Adrenal gland (tissue), 9 donors: ENCODE measurements at regions not wholly inside any gene's neighbourhood (a gene's known extent, or its start where the extent isn't known, plus 50 kb on each side); places are given as distances from the start of the nearest gene placed in this dataset.

Experiments
- DNase-seq, 7 donors: peaks; one replicate each; pipeline ENCODE4 v3.0.0-alpha.2; 2019 to 2020
- H3K27ac ChIP-seq, 5 donors: fragments of 200-600 bp; sonication (generic) in 4 of 5; 1 replicate in 3 of 5; 2 replicates in 2 of 5; pipeline versions ENCODE4 v1.5.1 to v1.8.0; 2016 to 2020; ENCODE audit warnings: mild to moderate bottlenecking in 1 of 5
- H3K27me3 ChIP-seq: fragments of 200-600 bp; 2 replicates; pipeline ENCODE4 v1.8.0; 2021
- H3K36me3 ChIP-seq, 2 donors: fragments of 200-600 bp; replicated peaks in 1 of 2; 1 replicate in 1 of 2; 2 replicates in 1 of 2; pipeline versions ENCODE4 v1.5.1 to v1.8.0; 2018 to 2022
- H3K4me1 ChIP-seq, 2 donors: fragments of 200-600 bp; replicated peaks in 1 of 2; 1 replicate in 1 of 2; 2 replicates in 1 of 2; pipeline versions ENCODE4 v1.5.1 to v1.8.0; 2018 to 2021
- H3K4me3 ChIP-seq, 4 donors: fragments of 200-600 bp; sonication (generic) in 3 of 4; one replicate each; pipeline ENCODE4 v1.5.1; 2016 to 2018
- H3K9me3 ChIP-seq, 3 donors: fragments of 200-600 bp; sonication (generic) in 1 of 3; replicated peaks in 1 of 3; 1 replicate in 2 of 3; 2 replicates in 1 of 3; pipeline versions ENCODE4 v1.5.1 to v1.8.0; 2016 to 2021
- POLR2A ChIP-seq, 2 donors: fragments of 450-650 bp; IDR thresholded peaks; one replicate each; pipeline ENCODE4 v1.6.1; 2017; ENCODE audit warnings: antibody characterized with exemption in 2 of 2, mild to moderate bottlenecking in 2 of 2, moderate library complexity in 1 of 2
- WGBS, 4 donors: extraction: QIAGEN DNeasy Blood & Tissue Kit in 2 of 4; methylation state at CpG; one replicate each; pipeline versions ENCODE4 v1.1.5 to v1.1.7; 2013 to 2017; 5-methylcytosine and 5-hydroxymethylcytosine counted together
- intact Hi-C, 2 donors: fragments of 100-400 bp; cut with DNase I; formaldehyde crosslinking; loops; one replicate each; pipeline versions ENCODE4 v1.14.1 to v1.15.0; 2022 to 2023
- TF ChIP-seq, protein P1 (sequence below), 6 experiments: fragments of 450-650 bp in 4 of 6; fragments of 200-600 bp in 2 of 6; sonication (generic) in 1 of 6; IDR thresholded peaks; 1 replicate in 5 of 6; 2 replicates in 1 of 6; pipeline versions ENCODE4 v1.5.1 to v1.8.0; 2016 to 2021; ENCODE audit warnings: antibody characterized with exemption in 6 of 6, mild to moderate bottlenecking in 2 of 6, moderate library complexity in 1 of 6
- donor health status: healthy with polysubstance abuse.
- donor health status: Bipolar disorder and iron deficiency.
- donor health status: DM: yes; HTN: yes; CAD: no.
- donor health status: DM: no; HTN: no; CAD: no.
- donor health status: DM: no; HTN: no; CAD: no.

DNA sequence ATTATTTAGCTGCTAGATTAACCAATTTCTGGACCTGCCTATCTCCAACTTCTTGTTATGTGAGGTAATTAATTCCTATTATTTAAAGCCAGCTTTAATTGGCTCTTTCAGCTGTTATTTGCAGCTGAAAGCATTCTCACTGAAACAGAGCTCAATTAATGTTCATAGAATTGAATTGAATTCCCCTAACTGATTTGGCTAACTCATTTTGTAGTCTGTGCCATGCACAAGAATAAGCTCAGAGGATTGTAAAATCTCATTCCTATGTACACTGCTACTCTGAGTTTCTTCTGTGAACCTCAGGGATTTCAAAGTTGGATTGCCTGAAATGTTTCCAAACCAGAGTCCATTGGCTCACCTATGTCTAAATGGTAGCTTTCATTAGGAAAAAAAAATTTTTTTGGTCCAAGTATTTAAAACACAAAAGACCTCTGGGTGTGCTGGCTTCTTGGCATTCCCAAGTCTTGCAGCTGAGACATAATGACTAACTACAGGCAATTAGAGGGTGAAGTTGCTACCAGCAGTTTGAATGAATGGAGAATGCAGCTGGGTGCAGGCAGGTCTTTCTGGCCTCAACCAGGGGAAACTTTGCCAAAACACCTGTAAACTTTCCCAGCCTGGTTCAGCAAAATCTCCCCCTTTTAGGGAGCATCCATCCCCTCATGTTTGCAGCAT is 134.3 kb downstream of the EDEM1 start:
- no peak overlapping the region for H3K4me3 ChIP-seq
- no peaks in the 10 kb centered on the region for H3K4me1 ChIP-seq
- H3K9me3 ChIP-seq, result no peaks in the 10 kb centered on the region
- intact Hi-C loops, result no loop called here
- H3K36me3 ChIP-seq, result no peaks in the 10 kb centered on the region
- H3K27me3 ChIP-seq, result no peaks in the 10 kb centered on the region
- DNase-seq, result no peak
- H3K27ac ChIP-seq, result no peak overlapping the region
- TF ChIP-seq, protein P1, sequence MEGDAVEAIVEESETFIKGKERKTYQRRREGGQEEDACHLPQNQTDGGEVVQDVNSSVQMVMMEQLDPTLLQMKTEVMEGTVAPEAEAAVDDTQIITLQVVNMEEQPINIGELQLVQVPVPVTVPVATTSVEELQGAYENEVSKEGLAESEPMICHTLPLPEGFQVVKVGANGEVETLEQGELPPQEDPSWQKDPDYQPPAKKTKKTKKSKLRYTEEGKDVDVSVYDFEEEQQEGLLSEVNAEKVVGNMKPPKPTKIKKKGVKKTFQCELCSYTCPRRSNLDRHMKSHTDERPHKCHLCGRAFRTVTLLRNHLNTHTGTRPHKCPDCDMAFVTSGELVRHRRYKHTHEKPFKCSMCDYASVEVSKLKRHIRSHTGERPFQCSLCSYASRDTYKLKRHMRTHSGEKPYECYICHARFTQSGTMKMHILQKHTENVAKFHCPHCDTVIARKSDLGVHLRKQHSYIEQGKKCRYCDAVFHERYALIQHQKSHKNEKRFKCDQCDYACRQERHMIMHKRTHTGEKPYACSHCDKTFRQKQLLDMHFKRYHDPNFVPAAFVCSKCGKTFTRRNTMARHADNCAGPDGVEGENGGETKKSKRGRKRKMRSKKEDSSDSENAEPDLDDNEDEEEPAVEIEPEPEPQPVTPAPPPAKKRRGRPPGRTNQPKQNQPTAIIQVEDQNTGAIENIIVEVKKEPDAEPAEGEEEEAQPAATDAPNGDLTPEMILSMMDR (IDR thresholded peaks at IDR 0.05), result no peak
- no peak for TF ChIP-seq POLR2A (IDR thresholded peaks at IDR 0.05)

GRCh38 chr3:5324780-5325179 is 137.3 kb downstream of the EDEM1 start:
- Histone ChIP-seq H3K4me3 (no peak overlapping the region), H3K36me3 (no peaks in the 10 kb centered on the region), H3K9me3 (no peaks in the 10 kb centered on the region), H3K4me1 (no peaks in the 10 kb centered on the region), H3K27me3 (no peaks in the 10 kb centered on the region), H3K27ac (no peak overlapping the region)
- WGBS, 4 donors, result 49 to 63% (median 59%) methylated on average over 3 to 4 of the region's 4 CpGs
- intact Hi-C loops, result no loop called here
- DNase-seq, result no peak
- no peak for TF ChIP-seq POLR2A (IDR thresholded peaks at IDR 0.05)
- TF ChIP-seq, protein P1 (IDR thresholded peaks at IDR 0.05), result no peak

DNA sequence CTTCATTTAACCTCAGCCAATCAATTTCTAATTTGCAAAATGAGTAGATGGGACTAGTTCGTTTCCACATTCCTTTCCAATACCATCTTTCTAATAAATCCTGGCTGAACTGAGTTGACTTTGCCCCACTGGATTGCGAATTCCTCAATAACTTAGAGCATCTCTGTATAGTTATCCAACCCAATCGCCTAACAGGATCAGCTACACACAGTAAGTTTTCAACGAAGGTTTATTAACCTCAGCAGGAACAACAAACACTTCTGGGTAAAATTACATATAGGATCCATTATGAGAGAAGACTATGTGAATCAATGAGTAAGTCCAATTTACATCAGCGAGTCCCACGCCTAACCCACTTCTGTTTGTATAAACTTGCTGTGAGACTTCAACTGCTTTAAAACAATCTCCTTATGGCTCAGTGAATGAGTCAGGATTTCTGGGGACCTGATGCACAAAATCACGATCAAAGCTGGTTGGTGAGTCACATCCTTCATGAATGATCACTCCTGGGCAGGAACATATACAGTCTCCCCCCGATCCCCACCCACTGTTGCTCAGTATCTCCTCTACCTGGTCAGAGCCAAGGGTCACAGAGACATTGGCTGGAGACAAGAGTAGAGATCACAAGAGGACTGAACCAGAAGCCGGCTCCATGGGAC is 142.8 kb downstream of the EDEM1 start:
- no peaks in the 10 kb centered on the region for H3K36me3 ChIP-seq
- H3K9me3 ChIP-seq, result no peaks in the 10 kb centered on the region
- TF ChIP-seq, protein P1 (IDR thresholded peaks at IDR 0.05), result no peak
- TF ChIP-seq POLR2A (IDR thresholded peaks at IDR 0.05), result no peak
- intact Hi-C loops, result no loop called here
- no peak overlapping the region for H3K27ac ChIP-seq
- no peaks in the 10 kb centered on the region for H3K4me1 ChIP-seq
- H3K4me3 ChIP-seq, result no peak overlapping the region
- DNase-seq, result no peak
- H3K27me3 ChIP-seq, result no peaks in the 10 kb centered on the region
- 64 to 84% (median 71%) methylated on average over 9 of the region's 9 CpGs for WGBS, 4 donors

DNA sequence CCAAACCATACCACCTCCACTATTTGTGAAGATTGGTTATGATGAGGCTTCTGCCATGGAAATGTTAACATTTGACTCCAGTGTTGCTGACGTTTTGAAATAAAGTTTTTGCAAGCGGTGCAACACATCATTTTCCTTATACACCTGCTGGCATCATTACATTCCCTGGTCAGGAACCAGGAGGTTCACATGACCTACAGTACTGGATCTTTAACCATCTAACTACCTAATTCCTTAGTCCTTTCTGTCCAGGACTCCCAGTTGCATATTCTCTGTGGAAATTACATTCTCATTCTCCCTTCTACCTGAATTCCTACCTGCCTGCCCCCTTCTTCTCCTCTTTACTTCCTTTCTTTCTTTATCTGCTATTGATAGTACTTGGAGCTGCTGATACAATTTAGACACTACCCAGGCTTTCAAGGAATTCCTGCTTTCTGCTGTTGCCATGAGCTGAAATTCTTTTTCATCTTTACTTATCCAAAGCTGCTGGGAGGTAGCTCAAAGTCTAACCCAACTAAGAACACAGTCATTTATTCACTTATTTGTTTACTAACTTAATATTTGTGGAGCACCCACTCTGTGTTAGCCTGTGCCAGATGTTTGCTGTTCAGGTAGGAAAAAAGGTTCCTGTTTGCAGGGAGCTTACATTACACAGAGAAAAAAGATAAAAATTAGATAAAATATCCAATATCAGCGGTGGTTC is 144.2 kb downstream of the EDEM1 start:
- TF ChIP-seq, protein P1 (IDR thresholded peaks at IDR 0.05), result no peak
- no peak for TF ChIP-seq POLR2A (IDR thresholded peaks at IDR 0.05)
- Histone ChIP-seq H3K36me3 (no peaks in the 10 kb centered on the region), H3K4me3 (no peak overlapping the region), H3K4me1 (no peaks in the 10 kb centered on the region), H3K9me3 (no peaks in the 10 kb centered on the region), H3K27me3 (no peaks in the 10 kb centered on the region), H3K27ac (no peak overlapping the region)
- no peak for DNase-seq
- intact Hi-C loops, result no loop called here
- whole genome bisulfite sequencing, 4 donors, result 65 to 85% (median 77%) methylated on average over 3 of the region's 3 CpGs
